ENCODE measurements at regions not wholly inside any gene's neighbourhood (a gene's known extent, or its start where the extent isn't known, plus 50 kb on each side); places are given as distances from the start of the nearest gene placed in this dataset.

DNA sequence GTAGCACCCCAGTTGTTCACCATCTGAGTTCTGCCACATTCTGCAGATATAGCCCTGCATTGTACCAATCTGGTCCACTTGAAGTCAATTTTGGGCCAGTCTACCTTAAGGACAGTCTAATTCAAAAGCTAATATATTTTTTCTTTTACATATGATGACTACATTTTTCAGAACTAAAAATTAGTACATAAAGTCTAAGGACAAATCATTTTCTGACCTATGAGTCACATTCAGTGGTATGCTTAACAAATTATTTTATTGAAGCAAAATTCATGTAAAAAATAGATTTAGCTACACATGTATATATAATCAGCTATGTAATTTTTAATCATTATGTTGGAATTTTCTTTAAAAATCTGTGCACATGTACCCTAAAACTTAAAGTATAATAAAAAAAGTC lies 52.1 kb upstream of the IL12A start:
- no peak overlapping the region for H3K4me3 ChIP-seq (ENCODE audit: low read depth, low read length)
- no peak for DNase-seq (ENCODE audit: low read depth, low spot score)
- TF ChIP-seq, protein P1, sequence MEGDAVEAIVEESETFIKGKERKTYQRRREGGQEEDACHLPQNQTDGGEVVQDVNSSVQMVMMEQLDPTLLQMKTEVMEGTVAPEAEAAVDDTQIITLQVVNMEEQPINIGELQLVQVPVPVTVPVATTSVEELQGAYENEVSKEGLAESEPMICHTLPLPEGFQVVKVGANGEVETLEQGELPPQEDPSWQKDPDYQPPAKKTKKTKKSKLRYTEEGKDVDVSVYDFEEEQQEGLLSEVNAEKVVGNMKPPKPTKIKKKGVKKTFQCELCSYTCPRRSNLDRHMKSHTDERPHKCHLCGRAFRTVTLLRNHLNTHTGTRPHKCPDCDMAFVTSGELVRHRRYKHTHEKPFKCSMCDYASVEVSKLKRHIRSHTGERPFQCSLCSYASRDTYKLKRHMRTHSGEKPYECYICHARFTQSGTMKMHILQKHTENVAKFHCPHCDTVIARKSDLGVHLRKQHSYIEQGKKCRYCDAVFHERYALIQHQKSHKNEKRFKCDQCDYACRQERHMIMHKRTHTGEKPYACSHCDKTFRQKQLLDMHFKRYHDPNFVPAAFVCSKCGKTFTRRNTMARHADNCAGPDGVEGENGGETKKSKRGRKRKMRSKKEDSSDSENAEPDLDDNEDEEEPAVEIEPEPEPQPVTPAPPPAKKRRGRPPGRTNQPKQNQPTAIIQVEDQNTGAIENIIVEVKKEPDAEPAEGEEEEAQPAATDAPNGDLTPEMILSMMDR (IDR thresholded peaks at IDR 0.05; ENCODE audit: low read depth, low read length), result no peak
- in situ Hi-C loops (cut with HindIII; ENCODE audit: low sequenced_read_pairs), result no loop called here

DNA sequence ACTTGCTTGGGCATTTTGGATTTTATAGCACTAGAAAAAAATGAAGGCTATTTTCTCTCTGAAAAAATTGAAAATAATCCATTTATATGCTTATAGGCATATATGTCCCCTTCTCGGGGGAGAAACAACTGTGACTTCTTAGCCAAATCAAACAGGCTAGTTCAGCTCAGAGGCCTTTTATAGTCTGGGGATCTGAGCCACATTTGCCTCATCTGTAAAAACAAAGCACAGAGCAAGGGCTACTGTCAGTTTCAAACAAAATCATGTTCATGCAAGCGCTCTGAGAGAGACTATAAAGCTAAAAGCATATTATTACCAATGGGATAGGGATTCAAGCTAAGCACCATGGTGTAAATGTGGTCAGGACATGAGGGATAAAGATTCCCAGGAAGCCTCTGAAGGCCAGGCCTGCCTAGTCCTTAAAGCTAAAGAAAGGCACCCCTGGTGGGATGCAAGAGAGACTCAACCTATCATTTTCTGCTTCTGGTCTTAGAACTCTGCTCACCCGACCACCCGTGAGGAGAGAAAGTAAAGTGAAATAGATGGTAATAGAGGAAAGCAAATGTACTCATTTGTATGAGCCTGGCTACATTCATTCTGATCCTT lies 51.0 kb upstream of the IL12A start:
- TF ChIP-seq, protein P1 (IDR thresholded peaks at IDR 0.05; ENCODE audit: low read depth, low read length), result no peak
- H3K4me3 ChIP-seq (ENCODE audit: low read depth, low read length), result no peak overlapping the region
- in situ Hi-C loops (cut with HindIII; ENCODE audit: low sequenced_read_pairs), result no loop called here
- peak; percentile 30 for DNase-seq (ENCODE audit: low read depth, low spot score)

DNA sequence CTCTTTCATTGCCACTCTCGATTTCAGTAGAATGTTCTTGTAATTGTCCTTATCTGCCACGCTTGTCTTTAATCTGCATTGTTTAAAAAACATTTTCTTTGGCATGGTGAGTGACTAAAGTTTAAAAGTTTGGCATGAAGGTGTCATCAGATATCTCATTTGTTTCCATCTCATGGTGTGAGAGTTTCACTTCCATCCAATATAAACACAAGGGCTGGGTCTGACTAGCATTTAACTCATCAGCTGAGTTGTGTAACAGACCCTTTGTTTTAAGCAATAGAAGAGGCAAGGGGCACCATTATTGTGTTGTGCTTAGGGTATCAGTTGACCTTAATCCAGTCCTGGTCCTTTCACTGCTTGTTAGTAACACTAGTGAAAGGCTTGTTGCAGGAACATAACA lies 49.9 kb upstream of the IL12A start:
- DNase-seq (ENCODE audit: low read depth, low spot score), result no peak
- in situ Hi-C loops (cut with HindIII; ENCODE audit: low sequenced_read_pairs), result no loop called here

More for the DNA sequence above, 49.9 kb upstream of the IL12A start:
- TF ChIP-seq, protein P1 (IDR thresholded peaks at IDR 0.05; ENCODE audit: low read depth, low read length), result no peak
- H3K4me3 ChIP-seq (ENCODE audit: low read depth, low read length), result no peak overlapping the region
